ENCODE measurements at regions not wholly inside any gene's neighbourhood (a gene's known extent, or its start where the extent isn't known, plus 50 kb on each side); places are given as distances from the start of the nearest gene placed in this dataset.

DNA sequence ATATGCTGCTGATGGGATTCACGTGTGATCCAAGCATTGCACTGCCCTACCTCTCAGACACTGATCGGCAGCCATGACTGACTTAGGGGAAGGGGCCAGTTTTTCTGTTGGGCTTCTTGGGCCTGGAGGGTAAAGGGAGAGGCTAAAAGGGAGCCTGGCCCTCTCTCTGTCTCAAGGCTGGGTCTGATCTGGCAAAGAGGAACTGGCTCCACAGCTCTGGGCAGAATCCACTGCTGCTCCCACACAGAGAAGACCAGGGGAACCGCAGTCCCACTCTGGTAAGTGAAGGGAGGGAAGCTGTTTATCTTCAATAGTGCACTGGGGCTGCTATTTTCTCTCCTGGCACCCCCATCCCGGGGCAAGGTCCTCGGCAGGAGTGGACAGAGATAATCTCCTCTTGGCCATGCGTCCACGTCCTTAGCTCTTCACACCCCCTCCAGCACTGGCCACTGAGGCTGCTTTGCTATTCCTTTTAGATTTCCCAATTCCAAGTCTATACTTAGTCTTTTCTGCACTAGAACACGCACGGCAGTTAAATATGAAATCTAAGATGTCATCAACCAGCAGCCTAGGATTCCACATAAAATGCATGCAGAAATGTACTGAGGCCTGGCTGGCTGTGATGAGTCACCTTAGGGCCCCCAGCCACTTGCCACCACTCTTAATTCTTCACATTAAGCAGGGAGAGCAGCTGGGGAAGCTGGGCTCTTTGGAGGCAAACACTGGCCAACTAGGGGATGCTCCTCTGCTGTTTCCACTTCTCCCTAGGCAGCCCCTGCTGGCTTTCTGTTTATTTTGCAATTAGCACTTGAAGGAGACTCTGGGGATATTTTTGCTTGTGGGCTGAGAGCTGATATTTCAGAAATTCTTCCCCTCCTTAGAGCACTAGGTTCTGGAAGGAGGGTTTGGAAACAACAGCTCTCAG is 87.8 kb upstream of the ARMC2 start:
- CTCF ChIA-PET: interaction anchor here (0.6 to 1.6 kb wide), 2 partner anchors 8 to 218 kb away, joined by 3 to 5 read pairs; no protein-coding TSS in a partner anchor
- POLR2A ChIA-PET: no interaction called here
- DNase-seq (ENCODE audit: extremely low spot score): no peak

DNA sequence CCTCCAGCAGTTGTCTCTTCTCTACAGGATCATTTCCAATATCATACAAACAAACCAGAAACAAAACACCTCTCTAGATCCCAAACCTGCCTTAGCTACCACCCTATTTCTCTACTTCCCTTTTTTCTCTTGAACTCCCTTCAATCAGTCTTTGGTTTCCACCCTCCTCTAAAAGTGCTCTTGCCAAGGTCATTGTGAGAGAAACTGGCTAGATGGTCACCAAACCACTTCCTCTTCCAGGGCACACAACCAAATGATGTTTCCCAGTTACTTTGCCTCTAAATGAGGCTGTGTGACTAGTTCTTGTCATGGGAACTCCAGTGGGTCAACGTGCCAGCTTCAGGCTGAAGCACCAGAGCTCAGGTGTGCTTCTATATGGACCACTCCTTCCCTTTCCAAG is 85.8 kb upstream of the ARMC2 start:
- POLR2A ChIA-PET: no interaction called here
- no peak for DNase-seq (ENCODE audit: extremely low spot score)
- TF ChIP-seq, protein P1, sequence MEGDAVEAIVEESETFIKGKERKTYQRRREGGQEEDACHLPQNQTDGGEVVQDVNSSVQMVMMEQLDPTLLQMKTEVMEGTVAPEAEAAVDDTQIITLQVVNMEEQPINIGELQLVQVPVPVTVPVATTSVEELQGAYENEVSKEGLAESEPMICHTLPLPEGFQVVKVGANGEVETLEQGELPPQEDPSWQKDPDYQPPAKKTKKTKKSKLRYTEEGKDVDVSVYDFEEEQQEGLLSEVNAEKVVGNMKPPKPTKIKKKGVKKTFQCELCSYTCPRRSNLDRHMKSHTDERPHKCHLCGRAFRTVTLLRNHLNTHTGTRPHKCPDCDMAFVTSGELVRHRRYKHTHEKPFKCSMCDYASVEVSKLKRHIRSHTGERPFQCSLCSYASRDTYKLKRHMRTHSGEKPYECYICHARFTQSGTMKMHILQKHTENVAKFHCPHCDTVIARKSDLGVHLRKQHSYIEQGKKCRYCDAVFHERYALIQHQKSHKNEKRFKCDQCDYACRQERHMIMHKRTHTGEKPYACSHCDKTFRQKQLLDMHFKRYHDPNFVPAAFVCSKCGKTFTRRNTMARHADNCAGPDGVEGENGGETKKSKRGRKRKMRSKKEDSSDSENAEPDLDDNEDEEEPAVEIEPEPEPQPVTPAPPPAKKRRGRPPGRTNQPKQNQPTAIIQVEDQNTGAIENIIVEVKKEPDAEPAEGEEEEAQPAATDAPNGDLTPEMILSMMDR (IDR thresholded peaks at IDR 0.05; ENCODE audit: control extremely low read depth, extremely low read depth, low read depth, missing control alignments): no peak
- CTCF ChIA-PET: no interaction called here

More for the DNA sequence above, 87.8 kb upstream of the ARMC2 start:
- TF ChIP-seq, protein P1 (IDR thresholded peaks at IDR 0.05; ENCODE audit: control extremely low read depth, extremely low read depth, low read depth, missing control alignments): no peak

DNA sequence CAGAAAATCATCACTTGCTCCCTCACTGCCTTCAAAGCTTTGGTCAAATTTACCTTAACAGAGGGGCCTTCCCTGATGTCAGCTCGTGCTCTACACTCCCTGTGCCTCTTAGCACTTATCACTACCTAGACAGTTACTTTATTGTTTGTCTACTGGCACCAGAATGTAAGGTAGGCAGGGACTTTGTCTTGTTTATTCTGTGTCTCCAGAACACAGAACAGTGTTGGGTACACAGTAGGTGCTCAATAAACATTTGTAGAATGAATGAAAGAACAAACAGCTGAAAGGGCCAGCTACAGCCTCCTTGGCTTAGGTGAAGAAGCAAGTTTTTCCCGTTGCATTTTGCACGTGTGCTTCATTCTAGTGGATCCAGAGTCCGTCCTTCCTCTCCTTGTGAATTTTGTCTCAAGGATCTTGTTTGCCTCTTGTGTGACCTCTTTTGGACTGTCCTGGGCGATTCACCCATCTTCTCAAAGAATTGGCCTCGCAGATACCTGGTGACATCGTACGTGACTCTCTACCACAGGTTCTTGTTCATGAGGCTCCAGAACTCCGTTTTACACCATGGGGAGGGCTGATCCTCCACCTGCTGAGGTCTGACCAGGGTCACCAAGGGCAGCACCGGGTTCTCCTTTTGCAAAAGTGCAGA is 84.2 kb upstream of the ARMC2 start:
- POLR2A ChIA-PET: no interaction called here
- TF ChIP-seq, protein P1 (IDR thresholded peaks at IDR 0.05; ENCODE audit: control extremely low read depth, extremely low read depth, low read depth, missing control alignments): no peak
- CTCF ChIA-PET: interaction anchor here (0.9 to 1.3 kb wide), 2 partner anchors 11 to 20 kb away, joined by 3 read pairs; no protein-coding TSS in a partner anchor
- no peak for DNase-seq (ENCODE audit: extremely low spot score)

DNA sequence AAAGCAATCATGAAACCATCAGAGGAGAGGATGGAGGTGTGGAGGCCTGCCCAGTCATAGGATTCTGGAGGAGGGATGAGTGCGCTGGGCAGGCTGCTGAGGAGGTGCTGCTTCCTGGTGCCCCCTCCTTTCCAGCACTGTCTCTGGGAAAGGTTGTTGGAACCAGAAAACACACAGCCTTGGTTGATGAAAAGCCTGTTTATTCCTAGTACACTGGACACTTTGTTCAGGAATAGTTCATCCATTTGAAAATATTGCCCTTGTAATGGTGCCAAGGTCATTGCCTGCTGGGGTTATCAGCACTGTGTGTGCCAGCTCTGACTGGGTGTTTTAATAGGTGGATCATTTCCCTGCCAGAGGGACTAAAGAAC is 83.7 kb upstream of the ARMC2 start:
- TF ChIP-seq, protein P1 (IDR thresholded peaks at IDR 0.05; ENCODE audit: control extremely low read depth, extremely low read depth, low read depth, missing control alignments): no peak
- DNase-seq (ENCODE audit: extremely low spot score): no peak
- ChIA-PET CTCF (no interaction called here), POLR2A (no interaction called here)

DNA sequence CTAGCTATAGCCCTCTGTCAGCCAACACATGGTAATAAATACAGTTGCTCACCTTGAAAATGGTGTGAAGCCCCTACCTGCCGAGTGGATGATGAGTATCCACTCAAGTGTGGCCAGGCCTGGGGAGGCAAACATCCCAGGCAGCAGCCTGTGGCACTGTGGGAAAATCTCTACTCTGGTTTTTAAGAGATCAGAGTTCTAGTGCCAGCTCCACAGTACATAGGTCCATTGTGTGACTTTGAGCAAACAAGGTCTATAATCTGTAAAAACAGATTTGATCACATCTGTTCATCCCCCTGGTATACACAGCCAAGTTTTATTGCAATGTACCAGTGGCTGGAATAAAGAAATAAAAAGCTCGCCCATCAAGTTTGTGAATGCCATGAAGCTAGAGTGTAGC is 82.7 kb upstream of the ARMC2 start:
- TF ChIP-seq, protein P1 (IDR thresholded peaks at IDR 0.05; ENCODE audit: control extremely low read depth, extremely low read depth, low read depth, missing control alignments): no peak
- CTCF ChIA-PET: no interaction called here
- POLR2A ChIA-PET: no interaction called here
- no peak for DNase-seq (ENCODE audit: extremely low spot score)

DNA sequence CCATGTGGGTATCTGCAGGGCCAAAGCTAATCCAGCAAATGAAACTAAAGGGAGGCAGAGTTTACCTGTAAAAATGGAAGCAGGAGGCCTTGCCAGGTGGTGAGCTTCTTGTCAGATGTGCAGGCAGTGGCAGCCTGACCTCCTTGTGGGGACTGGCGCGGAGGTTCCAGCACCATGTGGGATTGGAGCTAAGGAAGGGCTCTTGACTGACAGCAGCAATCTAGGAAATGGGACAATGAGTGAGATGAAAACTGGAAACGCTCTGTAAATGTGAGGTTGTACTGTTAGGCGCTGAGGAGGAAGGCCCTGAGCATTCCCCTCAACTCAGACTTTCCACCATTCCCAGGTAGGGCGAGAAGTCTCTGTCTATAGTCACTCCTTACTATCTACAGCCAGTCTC is 81.8 kb upstream of the ARMC2 start:
- TF ChIP-seq, protein P1 (IDR thresholded peaks at IDR 0.05; ENCODE audit: control extremely low read depth, extremely low read depth, low read depth, missing control alignments): no peak
- POLR2A ChIA-PET: no interaction called here
- no peak for DNase-seq (ENCODE audit: extremely low spot score)
- CTCF ChIA-PET: no interaction called here
